ENCODE measurements at regions not wholly inside any gene's neighbourhood (a gene's known extent, or its start where the extent isn't known, plus 50 kb on each side); places are given as distances from the start of the nearest gene placed in this dataset.

- no peak for DNase-seq
These were observed 526.8 kb downstream of the XIRP2 start for GRCh38 chr2:167415068-167415467.

GRCh38 chr2:167411367-167411766 lies 523.1 kb downstream of the XIRP2 start:
- DNase-seq: no peak

- DNase-seq: no peak
These were observed 518.3 kb downstream of the XIRP2 start for GRCh38 chr2:167406558-167406957.

- DNase-seq: no peak
These were observed 516.5 kb downstream of the XIRP2 start for GRCh38 chr2:167404627-167405284.

- DNase-seq: no peak
These were observed 513.0 kb downstream of the XIRP2 start for GRCh38 chr2:167401309-167401708.

- DNase-seq: no peak
These were observed 512.3 kb downstream of the XIRP2 start for GRCh38 chr2:167400546-167400945.

- DNase-seq: no peak
These were observed 510.6 kb downstream of the XIRP2 start for GRCh38 chr2:167398873-167399272.

GRCh38 chr2:167388901-167389300 lies 500.6 kb downstream of the XIRP2 start:
- DNase-seq: no peak

GRCh38 chr2:167388497-167388896 lies 500.2 kb downstream of the XIRP2 start:
- DNase-seq: no peak

- no peak for DNase-seq
These were observed 498.4 kb downstream of the XIRP2 start for GRCh38 chr2:167386694-167387093.

- no peak for DNase-seq
These were observed 495.4 kb downstream of the XIRP2 start for GRCh38 chr2:167383610-167384194.

GRCh38 chr2:167381349-167381748 lies 493.1 kb downstream of the XIRP2 start:
- DNase-seq: no peak

GRCh38 chr2:167380555-167380954 lies 492.3 kb downstream of the XIRP2 start:
- no peak for DNase-seq

- DNase-seq: no peak
These were observed 491.8 kb downstream of the XIRP2 start for GRCh38 chr2:167380094-167380493.

GRCh38 chr2:167369083-167369482 lies 480.8 kb downstream of the XIRP2 start:
- no peak for DNase-seq

GRCh38 chr2:167368371-167368770 lies 480.1 kb downstream of the XIRP2 start:
- DNase-seq: no peak

- DNase-seq: no peak
These were observed 476.9 kb downstream of the XIRP2 start for GRCh38 chr2:167365216-167365615.

- DNase-seq: no peak
These were observed 473.1 kb downstream of the XIRP2 start for GRCh38 chr2:167361426-167361825.

- no peak for DNase-seq
These were observed 467.5 kb downstream of the XIRP2 start for GRCh38 chr2:167355821-167356220.

GRCh38 chr2:167353605-167354280 lies 465.5 kb downstream of the XIRP2 start:
- no peak for DNase-seq

- DNase-seq: no peak
These were observed 457.3 kb downstream of the XIRP2 start for GRCh38 chr2:167345559-167345958.

GRCh38 chr2:167342769-167343168 lies 454.5 kb downstream of the XIRP2 start:
- DNase-seq: no peak

- DNase-seq: no peak
These were observed 452.0 kb downstream of the XIRP2 start for GRCh38 chr2:167340322-167340721.

- no peak for DNase-seq
These were observed 447.9 kb downstream of the XIRP2 start for GRCh38 chr2:167336213-167336612.

Data from NCI-H774 (cell line).